ENCODE measurements at regions not wholly inside any gene's neighbourhood (a gene's known extent, or its start where the extent isn't known, plus 50 kb on each side); places are given as distances from the start of the nearest gene placed in this dataset.

GRCh38 chr10:7483848-7484247 is 73.0 kb upstream of the SFMBT2 start:
- no peak overlapping the region for H3K4me3 ChIP-seq
- intact Hi-C loops (cut with DNase I; ENCODE audit: low total_unique reads) = no loop called here
- peaks cover 16 to 100% (median 71%) of the 10 kb centered on the region in 6 donors for H3K4me1 ChIP-seq
- 69 to 79% (median 78%) methylated on average over 9 of the region's 9 CpGs for WGBS, 5 donors
- peak overlapping the region; percentile 58 to 88 (median 80) for H3K27ac ChIP-seq
- no peak for DNase-seq
- no peaks in the 10 kb centered on the region for H3K36me3 ChIP-seq
- TF ChIP-seq POLR2AphosphoS5 (IDR thresholded peaks at IDR 0.05) (no peak), POLR2A (IDR thresholded peaks at IDR 0.05) (no peak), CTCF (IDR thresholded peaks at IDR 0.05 in 8 of 11, conservative IDR thresholded peaks at IDR 0.05 in 3 of 11) (no peak)
- no peaks in the 10 kb centered on the region for H3K9me3 ChIP-seq
- H3K27me3 ChIP-seq (replicated peaks in 1 of 7) = peaks cover 0 to 15% (median 0%) of the 10 kb centered on the region in 7 donors

GRCh38 chr10:7482992-7483391 is 72.2 kb upstream of the SFMBT2 start:
- intact Hi-C loops (cut with DNase I; ENCODE audit: low total_unique reads) = no loop called here
- Histone ChIP-seq H3K36me3 (no peaks in the 10 kb centered on the region), H3K4me3 (no peak overlapping the region), H3K9me3 (no peaks in the 10 kb centered on the region), H3K27me3 (replicated peaks in 1 of 7) (peaks cover 0 to 15% (median 0%) of the 10 kb centered on the region in 7 donors), H3K4me1 (peaks cover 16 to 100% (median 76%) of the 10 kb centered on the region in 6 donors), H3K27ac (peak overlapping the region; percentile 30 to 88 (median 80))
- DNase-seq = no peak
- 90 to 95% (median 94%) methylated on average over 7 to 8 of the region's 8 CpGs for WGBS, 5 donors
- TF ChIP-seq CTCF (IDR thresholded peaks at IDR 0.05 in 8 of 11, conservative IDR thresholded peaks at IDR 0.05 in 3 of 11) (no peak), POLR2AphosphoS5 (IDR thresholded peaks at IDR 0.05) (no peak), POLR2A (IDR thresholded peaks at IDR 0.05) (no peak)

GRCh38 chr10:7481368-7481765 is 70.5 kb upstream of the SFMBT2 start:
- intact Hi-C loops (cut with DNase I; ENCODE audit: low total_unique reads) = no loop called here
- no peaks in the 10 kb centered on the region for H3K36me3 ChIP-seq
- WGBS, 5 donors = 59 to 69% (median 63%) methylated on average over 5 of the region's 5 CpGs
- TF ChIP-seq POLR2AphosphoS5 (IDR thresholded peaks at IDR 0.05) = no peak
- no peak for TF ChIP-seq CTCF (IDR thresholded peaks at IDR 0.05 in 8 of 11, conservative IDR thresholded peaks at IDR 0.05 in 3 of 11)
- no peak for TF ChIP-seq POLR2A (IDR thresholded peaks at IDR 0.05)
- peak overlapping the region in 6 of 8 donors; percentile 64 to 88 (median 81) for H3K27ac ChIP-seq
- no peak overlapping the region for H3K4me3 ChIP-seq
- peaks cover 0 to 15% (median 0%) of the 10 kb centered on the region in 7 donors for H3K27me3 ChIP-seq (replicated peaks in 1 of 7)
- no peak for DNase-seq
- H3K4me1 ChIP-seq = peaks cover 16 to 94% (median 74%) of the 10 kb centered on the region in 6 donors
- peaks cover 0 to 3% (median 0%) of the 10 kb centered on the region in 8 donors for H3K9me3 ChIP-seq

GRCh38 chr10:7480742-7481367 is 70.0 kb upstream of the SFMBT2 start:
- Histone ChIP-seq H3K4me1 (peaks cover 16 to 94% (median 75%) of the 10 kb centered on the region in 6 donors), H3K4me3 (peak overlapping the region in 1 of 8 donors; percentile 33), H3K9me3 (peaks cover 0 to 3% (median 0%) of the 10 kb centered on the region in 8 donors), H3K27me3 (replicated peaks in 1 of 7) (peaks cover 0 to 15% (median 0%) of the 10 kb centered on the region in 7 donors), H3K27ac (peak overlapping the region in 7 of 8 donors; percentile 10 to 88 (median 79)), H3K36me3 (no peaks in the 10 kb centered on the region)
- intact Hi-C loops (cut with DNase I; ENCODE audit: low total_unique reads) = no loop called here
- peak in 1 of 3 donors; percentile 27 for TF ChIP-seq POLR2AphosphoS5 (IDR thresholded peaks at IDR 0.05)
- TF ChIP-seq CTCF (IDR thresholded peaks at IDR 0.05 in 8 of 11, conservative IDR thresholded peaks at IDR 0.05 in 3 of 11) = no peak
- peak; percentile 82 for DNase-seq
- WGBS, 5 donors = 32 to 44% (median 42%) methylated on average over 8 of the region's 8 CpGs

Data from spleen (tissue), 11 donors.